Calu3 (cell line): ENCODE measurements at regions not wholly inside any gene's neighbourhood (a gene's known extent, or its start where the extent isn't known, plus 50 kb on each side); places are given as distances from the start of the nearest gene placed in this dataset.

ENCODE experiments used
- BruUV-seq: library from RNA; stranded (reverse); fragments of 400-500 nt; replicated peaks from 2 replicates; lab custom pipeline; 2021; lab: Mats Ljungman, UMichigan
- CTCF ChIA-PET: fragments of 300-600 bp; sonication (Branson Sonifier 250); formaldehyde crosslinking; loops from one replicate; lab custom pipeline; 2022; ENCODE audit warnings: antibody characterized with exemption; lab: Charles Lee
- DNase-seq: peaks from one replicate; pipeline ENCODE4 v3.0.0; 2022
- H3K27ac Mint-ChIP-seq: one replicate; pipeline ENCODE4 v1.8.0; 2022; ENCODE audit warnings: mixed read lengths; ENCODE audit not compliant: unreplicated experiment
- H3K27me3 Mint-ChIP-seq: one replicate; pipeline ENCODE4 v1.8.0; 2022; ENCODE audit warnings: mixed read lengths; ENCODE audit not compliant: unreplicated experiment
- H3K36me3 Mint-ChIP-seq: one replicate; pipeline ENCODE4 v1.8.0; 2022; ENCODE audit warnings: mild to moderate bottlenecking, moderate library complexity, mixed read lengths; ENCODE audit not compliant: insufficient read depth, unreplicated experiment
- H3K4me1 Mint-ChIP-seq: one replicate; pipeline ENCODE4 v1.8.0; 2022; ENCODE audit warnings: mild to moderate bottlenecking, low read depth, mixed read lengths; ENCODE audit not compliant: unreplicated experiment
- H3K4me3 Mint-ChIP-seq: one replicate; pipeline ENCODE4 v1.8.0; 2022; ENCODE audit warnings: mild to moderate bottlenecking, low read depth, moderate library complexity, mixed read lengths; ENCODE audit not compliant: unreplicated experiment
- H3K9me3 Mint-ChIP-seq: one replicate; pipeline ENCODE4 v1.8.0; 2022; ENCODE audit warnings: low read depth, mixed read lengths; ENCODE audit not compliant: unreplicated experiment
- CTCF ChIP-seq: fragments of 200-600 bp; IDR thresholded peaks from one replicate; pipeline ENCODE4 v1.8.0; 2022; ENCODE audit warnings: antibody characterized with exemption; ENCODE audit not compliant: unreplicated experiment
- intact Hi-C: fragments of 100-400 bp; cut with micrococcal nuclease; formaldehyde crosslinking; loops from one replicate; pipeline ENCODE4 v1.10.0; 2022; ENCODE audit not compliant: unreplicated experiment

GRCh38 chr11:81870066-81870412 lies 863.6 kb downstream of the FAM181B start:
- CTCF ChIA-PET, result no interaction called here

GRCh38 chr11:81869351-81870065 lies 864.2 kb downstream of the FAM181B start:
- Mint-ChIP-seq H3K36me3 (no peaks in the 10 kb centered on the region), H3K9me3 (peaks cover 5% of the 10 kb centered on the region), H3K27ac (no peak overlapping the region), H3K4me1 (no peaks in the 10 kb centered on the region), H3K4me3 (no peak overlapping the region), H3K27me3 (no peaks in the 10 kb centered on the region)
- intact Hi-C loops, result no loop called here
- no TSS peak for BruUV-seq
- CTCF ChIA-PET, result no interaction called here
- DNase-seq, result no peak
- no peak for TF ChIP-seq CTCF

More at GRCh38 chr11:81870066-81870412, 863.6 kb downstream of the FAM181B start:
- Mint-ChIP-seq H3K9me3 (peaks cover 6% of the 10 kb centered on the region), H3K36me3 (no peaks in the 10 kb centered on the region), H3K27me3 (no peaks in the 10 kb centered on the region), H3K27ac (no peak overlapping the region), H3K4me3 (no peak overlapping the region), H3K4me1 (no peaks in the 10 kb centered on the region)
- intact Hi-C loops, result no loop called here
- BruUV-seq, result no TSS peak
- no peak for DNase-seq
- no peak for TF ChIP-seq CTCF

DNA sequence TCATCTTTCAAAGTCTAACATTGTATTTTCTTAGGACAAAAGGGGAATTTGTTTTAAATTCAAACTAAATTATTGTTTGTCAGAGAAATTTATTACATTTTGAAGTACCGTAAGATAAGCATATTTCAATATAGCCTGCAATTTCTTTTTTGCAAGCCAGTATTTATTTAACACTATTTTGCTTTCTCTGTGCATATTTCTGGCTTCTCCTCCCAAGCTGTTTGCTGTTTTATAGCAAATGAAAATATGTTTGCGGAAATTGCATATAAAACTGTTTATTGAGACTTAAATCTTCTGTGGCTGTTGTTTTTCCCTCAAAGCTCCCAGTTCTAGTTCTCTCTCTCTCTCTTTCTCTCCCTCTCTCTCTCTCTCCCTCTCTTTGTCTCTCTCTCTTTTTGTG lies 866.8 kb downstream of the FAM181B start:
- no peaks in the 10 kb centered on the region for H3K4me1 Mint-ChIP-seq
- no TSS peak for BruUV-seq
- intact Hi-C loops, result no loop called here
- H3K9me3 Mint-ChIP-seq, result peaks cover 8% of the 10 kb centered on the region
- CTCF ChIA-PET, result no interaction called here
- H3K27ac Mint-ChIP-seq, result no peak overlapping the region
- H3K36me3 Mint-ChIP-seq, result no peaks in the 10 kb centered on the region
- no peak for DNase-seq
- H3K27me3 Mint-ChIP-seq, result no peaks in the 10 kb centered on the region
- TF ChIP-seq CTCF, result no peak
- H3K4me3 Mint-ChIP-seq, result no peak overlapping the region

DNA sequence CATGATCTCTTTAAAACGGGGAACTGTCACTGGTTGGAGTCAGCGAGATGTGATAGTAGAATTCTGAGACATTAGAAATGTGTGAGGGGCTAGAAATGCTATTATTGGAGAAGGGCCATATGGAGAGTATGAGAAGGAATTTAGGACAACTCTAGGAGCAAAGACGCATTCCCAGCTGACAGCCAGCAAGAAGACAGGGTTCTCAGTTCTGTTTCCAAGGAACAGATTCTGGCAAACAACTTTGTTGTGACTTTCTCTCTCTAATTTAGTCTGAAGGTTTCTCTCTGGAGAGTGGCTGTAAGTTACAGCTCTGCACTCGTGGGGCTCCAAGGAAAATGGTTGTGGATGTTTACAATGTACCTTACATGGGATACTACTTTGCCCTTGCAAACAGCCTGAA lies 876.3 kb downstream of the FAM181B start:
- Mint-ChIP-seq H3K9me3 (peaks cover 11% of the 10 kb centered on the region), H3K4me1 (no peaks in the 10 kb centered on the region), H3K4me3 (no peak overlapping the region), H3K27ac (no peak overlapping the region), H3K36me3 (no peaks in the 10 kb centered on the region), H3K27me3 (no peaks in the 10 kb centered on the region)
- intact Hi-C loops, result no loop called here
- no peak for TF ChIP-seq CTCF
- no peak for DNase-seq
- CTCF ChIA-PET, result no interaction called here
- BruUV-seq, result no TSS peak
